Body of pancreas (tissue), 4 donors: ENCODE measurements at regions not wholly inside any gene's neighbourhood (a gene's known extent, or its start where the extent isn't known, plus 50 kb on each side); places are given as distances from the start of the nearest gene placed in this dataset.

ENCODE experiments used
- CTCF ChIP-seq, 7 experiments: fragments of 450-650 bp in 4 of 7; fragments of 200-600 bp in 3 of 7; sonication (generic) in 3 of 7; IDR thresholded peaks; one replicate each; pipeline ENCODE4 v1.5.1; 2016 to 2019; ENCODE audit warnings: antibody characterized with exemption in 7 of 7
- POLR2A ChIP-seq, 3 donors: fragments of 450-650 bp; IDR thresholded peaks; one replicate each; pipeline ENCODE4 v1.6.1; 2016; ENCODE audit warnings: antibody characterized with exemption in 3 of 3, mild to moderate bottlenecking in 2 of 3

GRCh38 chr21:31410499-31411131, 66.6 kb upstream of the TIAM1 start:
- TF ChIP-seq CTCF (IDR thresholded peaks at IDR 0.05) (no peak), POLR2A (IDR thresholded peaks at IDR 0.05) (no peak)
